Fibroblast of peridontal ligament (primary cell): ENCODE measurements at regions not wholly inside any gene's neighbourhood (a gene's known extent, or its start where the extent isn't known, plus 50 kb on each side); places are given as distances from the start of the nearest gene placed in this dataset.

Source experiments
- DNase-seq: peaks from one replicate; pipeline ENCODE4 v3.0.0-alpha.2; 2010; ENCODE audit errors: extremely low read depth

- no peak for DNase-seq
Observed at GRCh38 chr5:87951661-87952060, 317.0 kb downstream of the TMEM161B start.

GRCh38 chr5:87949676-87950631, 318.7 kb downstream of the TMEM161B start:
- DNase-seq = no peak

- DNase-seq = no peak
Observed at GRCh38 chr5:87948486-87948885, 320.2 kb downstream of the TMEM161B start.

- no peak for DNase-seq
Observed at GRCh38 chr5:87946271-87946670, 322.4 kb downstream of the TMEM161B start.

DNA sequence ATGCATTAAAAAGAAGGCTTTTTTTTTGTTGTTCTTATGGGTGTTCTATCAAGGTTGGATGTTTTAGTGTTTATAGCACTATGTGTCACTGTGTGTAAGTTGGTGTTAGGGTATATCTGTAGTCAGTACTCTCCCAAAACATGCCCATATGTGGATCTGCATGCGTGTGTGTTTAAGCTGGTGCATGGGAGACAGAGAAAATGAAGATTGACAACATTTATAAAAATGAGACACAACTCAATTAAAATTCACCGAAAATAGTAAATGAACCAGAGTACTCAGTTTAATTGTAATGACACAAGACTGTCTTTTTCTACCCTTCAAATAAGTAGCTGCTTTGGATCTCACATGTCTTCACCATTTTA, 323.4 kb downstream of the TMEM161B start:
- DNase-seq = no peak

GRCh38 chr5:87944553-87945285, 323.9 kb downstream of the TMEM161B start:
- DNase-seq = no peak

DNA sequence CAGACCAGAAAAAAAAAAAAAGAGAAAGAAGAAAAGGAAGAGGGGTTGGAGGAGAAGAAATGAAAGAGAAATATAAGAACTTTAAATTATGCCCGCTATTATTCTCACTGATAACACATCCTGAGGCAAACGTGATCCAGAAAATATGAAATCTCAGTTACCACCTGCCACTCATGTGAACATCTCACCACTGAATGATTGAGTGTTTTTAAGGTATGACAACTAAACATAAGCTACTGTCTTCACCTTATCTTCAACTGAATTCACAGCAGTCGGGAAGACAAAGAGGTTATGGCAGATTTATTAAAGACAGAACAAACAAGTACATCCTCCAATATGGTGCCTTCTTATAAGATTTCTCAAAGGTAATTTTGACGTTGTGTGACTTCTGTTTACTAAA, 327.9 kb downstream of the TMEM161B start:
- DNase-seq = no peak

- no peak for DNase-seq
Observed at GRCh38 chr5:87936667-87937066, 332.0 kb downstream of the TMEM161B start.

GRCh38 chr5:87924436-87924835, 344.2 kb downstream of the TMEM161B start:
- DNase-seq = no peak

GRCh38 chr5:87916320-87916719, 352.3 kb downstream of the TMEM161B start:
- no peak for DNase-seq

DNA sequence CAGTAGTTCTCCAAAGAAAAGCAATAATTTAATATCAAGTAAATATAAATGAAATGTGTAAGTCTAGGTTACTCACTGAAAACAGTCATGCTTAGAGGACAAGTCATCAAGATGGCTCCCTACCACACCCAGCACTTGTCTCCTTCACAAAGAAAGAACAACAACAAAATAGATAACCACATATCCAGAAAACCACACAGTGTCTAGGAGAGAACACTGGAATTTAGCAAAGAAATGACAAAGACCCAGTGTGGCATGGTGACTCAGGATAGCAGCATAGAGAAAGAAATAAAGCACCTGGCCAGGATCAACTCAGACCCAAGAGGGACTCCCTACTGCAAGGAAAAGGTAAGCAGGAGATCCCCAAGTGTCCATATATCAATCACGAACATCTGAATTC, 356.2 kb downstream of the TMEM161B start:
- no peak for DNase-seq

- DNase-seq = no peak
Observed at GRCh38 chr5:87909382-87909781, 359.3 kb downstream of the TMEM161B start.

GRCh38 chr5:87906962-87907361, 361.7 kb downstream of the TMEM161B start:
- no peak for DNase-seq

- DNase-seq = no peak
Observed at GRCh38 chr5:87900419-87900818, 368.2 kb downstream of the TMEM161B start.

GRCh38 chr5:87899721-87900131, 368.9 kb downstream of the TMEM161B start:
- DNase-seq = no peak

- no peak for DNase-seq
Observed at GRCh38 chr5:87899208-87899661, 369.4 kb downstream of the TMEM161B start.

GRCh38 chr5:87898574-87898973, 370.1 kb downstream of the TMEM161B start:
- DNase-seq = no peak

DNA sequence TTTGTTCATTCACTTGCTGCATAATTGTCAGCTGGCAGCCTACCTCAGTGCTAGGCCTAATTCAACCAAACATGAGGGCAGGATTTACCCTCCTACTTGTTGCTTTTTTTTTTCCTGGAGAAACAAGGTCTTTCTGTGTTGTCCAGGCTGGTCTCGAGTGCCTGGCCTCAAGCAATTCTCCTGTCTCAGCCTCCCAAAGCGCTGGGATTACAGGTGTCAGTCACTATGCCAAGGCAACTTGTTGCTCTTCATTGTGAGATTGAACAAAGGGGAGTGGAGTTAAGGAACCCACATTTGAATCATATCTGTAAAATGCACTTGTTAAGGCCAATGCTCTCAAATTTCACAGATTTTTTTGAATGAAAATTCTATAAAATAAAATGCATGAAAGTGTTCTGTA, 380.5 kb downstream of the TMEM161B start:
- no peak for DNase-seq

DNA sequence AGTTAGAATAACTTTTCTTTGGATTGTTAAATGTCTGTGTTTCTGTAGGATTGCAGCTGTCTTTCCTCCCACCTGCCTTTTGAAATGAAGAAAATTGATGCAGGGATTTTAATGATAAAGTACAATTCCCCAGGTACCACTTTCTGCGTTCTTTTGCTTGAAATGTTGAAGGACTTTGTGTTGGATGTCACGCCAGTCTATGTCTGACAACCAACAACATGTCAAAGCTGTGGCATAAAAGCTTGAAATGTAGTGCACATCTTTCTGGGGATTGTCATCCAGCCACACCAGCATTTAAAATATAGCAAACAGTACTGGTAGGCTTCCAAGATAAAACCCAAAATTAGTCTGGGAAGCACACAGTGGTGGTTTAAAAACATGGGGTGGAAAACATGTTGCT, 381.4 kb downstream of the TMEM161B start:
- no peak for DNase-seq

- DNase-seq = no peak
Observed at GRCh38 chr5:87886164-87886563, 382.5 kb downstream of the TMEM161B start.

DNA sequence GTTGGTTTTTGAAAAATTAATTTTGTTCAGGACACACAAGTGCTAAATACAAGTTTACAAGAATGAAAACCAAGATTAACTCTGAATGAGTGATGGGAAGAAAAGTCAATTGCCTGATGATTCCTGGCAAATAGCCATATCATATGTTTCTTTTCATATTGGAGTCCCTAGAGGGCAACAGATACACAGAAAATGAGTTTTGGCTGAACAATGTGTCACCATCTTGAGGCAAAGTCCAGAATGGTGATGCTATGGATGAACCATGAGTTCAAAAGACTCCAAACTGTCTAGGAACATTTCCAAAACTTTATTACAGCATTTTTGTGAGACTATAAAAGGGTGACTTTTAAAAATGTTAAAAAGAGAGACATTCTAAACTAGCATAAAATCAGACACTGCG, 382.9 kb downstream of the TMEM161B start:
- no peak for DNase-seq

DNA sequence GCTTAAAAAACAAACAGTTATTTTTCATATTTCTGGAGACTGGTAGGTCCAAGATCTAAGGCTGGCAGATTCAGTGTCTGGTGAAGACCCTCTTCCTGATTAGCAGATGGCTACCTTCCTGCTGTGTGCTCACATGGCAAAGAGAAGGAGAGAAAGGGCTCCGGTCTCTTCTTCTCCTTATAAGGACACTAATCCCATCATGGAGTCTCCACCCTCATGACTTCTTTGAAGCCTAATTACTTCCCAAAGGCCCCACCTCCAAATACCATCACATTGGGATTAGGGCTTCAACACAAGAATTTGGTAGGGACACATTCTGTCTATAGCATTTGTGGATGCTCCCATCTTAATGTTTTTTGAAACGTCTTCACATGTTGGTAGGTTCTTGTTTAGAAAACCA, 391.1 kb downstream of the TMEM161B start:
- no peak for DNase-seq

GRCh38 chr5:87877023-87877422, 391.6 kb downstream of the TMEM161B start:
- no peak for DNase-seq
